Astrocyte of the cerebellum (primary cell): ENCODE measurements at regions not wholly inside any gene's neighbourhood (a gene's known extent, or its start where the extent isn't known, plus 50 kb on each side); places are given as distances from the start of the nearest gene placed in this dataset.

ENCODE experiments used
- DNase-seq: peaks from one replicate; pipeline ENCODE4 v3.0.0-alpha.2; 2011; ENCODE audit warnings: low read depth
- H3K4me3 ChIP-seq: 2 replicates; pipeline ENCODE4 v1.5.1; 2011; ENCODE audit warnings: mild to moderate bottlenecking, low read depth, low read length, moderate library complexity
- CTCF ChIP-seq: IDR thresholded peaks from 2 replicates; pipeline ENCODE4 v1.5.1; 2012; ENCODE audit warnings: low read length, low read depth, moderate library complexity, mild to moderate bottlenecking; ENCODE audit errors: missing control alignments
- in situ Hi-C: cut with HindIII; loops from 2 replicates; pipeline ENCODE4 v1.10.0; 2017; ENCODE audit warnings: low sequenced_read_pairs

DNA sequence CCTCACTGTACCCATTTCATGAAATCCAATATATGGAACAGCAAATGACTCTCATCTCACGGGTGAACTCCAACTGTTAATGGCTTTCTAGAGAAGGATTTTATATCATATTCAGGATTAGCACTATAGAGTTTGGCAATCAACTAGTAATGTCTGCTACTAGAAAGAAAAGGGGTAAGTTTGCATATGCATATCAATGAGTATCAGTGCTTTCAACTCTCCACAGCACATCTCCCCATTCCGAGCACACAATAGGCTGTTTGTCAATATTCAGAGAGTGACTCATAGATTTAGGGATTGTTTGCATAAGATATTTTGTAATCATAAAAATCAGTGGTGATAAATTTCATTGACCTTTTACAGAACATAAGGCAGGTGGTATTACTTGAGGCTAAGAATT is 163.2 kb upstream of the LMCD1 start:
- no peak for DNase-seq

GRCh38 chr3:8341821-8342247 is 159.8 kb upstream of the LMCD1 start:
- no peak overlapping the region for H3K4me3 ChIP-seq
- TF ChIP-seq CTCF: no peak
- in situ Hi-C loops: no loop called here
- DNase-seq: no peak

More for the DNA sequence above, 163.2 kb upstream of the LMCD1 start:
- H3K4me3 ChIP-seq: no peak overlapping the region
- no peak for TF ChIP-seq CTCF
- in situ Hi-C loops: no loop called here

GRCh38 chr3:8343058-8343457 is 158.6 kb upstream of the LMCD1 start:
- TF ChIP-seq CTCF: no peak
- no peak overlapping the region for H3K4me3 ChIP-seq
- DNase-seq: no peak
- in situ Hi-C loops: no loop called here

GRCh38 chr3:8345398-8345797 is 156.2 kb upstream of the LMCD1 start:
- TF ChIP-seq CTCF: no peak
- in situ Hi-C loops: no loop called here
- no peak overlapping the region for H3K4me3 ChIP-seq
- no peak for DNase-seq

DNA sequence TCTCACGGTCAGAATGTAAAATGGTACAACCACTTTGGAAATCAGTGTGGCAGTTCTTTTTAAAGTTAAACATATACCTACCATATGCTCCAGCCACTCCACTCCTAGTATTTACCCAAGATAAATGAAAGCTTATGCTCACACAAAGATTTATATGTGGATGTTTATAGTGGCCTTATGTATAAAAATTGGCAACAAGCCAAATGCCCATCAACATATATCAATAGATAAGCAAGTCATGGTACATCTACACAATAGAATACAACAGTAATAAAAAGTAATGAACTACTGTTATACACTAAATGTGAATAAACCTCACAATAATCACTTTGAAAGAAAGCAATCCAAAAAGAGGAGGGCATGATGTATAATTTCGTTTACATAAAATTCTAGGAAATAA is 153.5 kb upstream of the LMCD1 start:
- in situ Hi-C loops: no loop called here
- no peak overlapping the region for H3K4me3 ChIP-seq
- no peak for DNase-seq
- TF ChIP-seq CTCF: no peak

DNA sequence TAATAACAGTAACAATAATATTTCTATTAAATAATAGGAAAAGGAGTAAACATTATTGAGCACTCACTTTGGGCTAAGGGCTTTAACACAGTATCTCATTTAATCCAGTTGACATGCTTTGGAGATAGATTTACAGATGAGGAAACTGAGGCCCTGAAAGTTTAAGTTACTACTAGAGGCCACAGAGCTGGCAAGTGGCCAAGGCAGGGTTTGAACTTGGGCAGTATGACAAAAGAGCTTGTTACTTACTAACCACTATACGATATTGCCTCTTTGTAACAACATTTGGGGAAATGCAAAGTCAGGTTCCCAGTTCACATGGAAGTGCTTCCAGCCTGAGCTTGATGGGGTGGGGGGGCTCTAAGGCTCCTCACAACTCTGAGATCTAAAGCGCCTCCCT is 149.1 kb upstream of the LMCD1 start:
- no peak for TF ChIP-seq CTCF
- in situ Hi-C loops: no loop called here
- H3K4me3 ChIP-seq: no peak overlapping the region
- no peak for DNase-seq

GRCh38 chr3:8353364-8353763 is 148.3 kb upstream of the LMCD1 start:
- in situ Hi-C loops: no loop called here
- no peak for DNase-seq

More at GRCh38 chr3:8353364-8353763, 148.3 kb upstream of the LMCD1 start:
- TF ChIP-seq CTCF: no peak
- H3K4me3 ChIP-seq: no peak overlapping the region
